ENCODE measurements at regions not wholly inside any gene's neighbourhood (a gene's known extent, or its start where the extent isn't known, plus 50 kb on each side); places are given as distances from the start of the nearest gene placed in this dataset.

GRCh38 chr17:27954548-27955495 is 61.7 kb upstream of the LYRM9 start:
- TF ChIP-seq CTCF (IDR thresholded peaks at IDR 0.05) (peak in 2 of 6 experiments; percentile 11 to 21), POLR2A (IDR thresholded peaks at IDR 0.05) (no peak)
